Fibroblast of lung (primary cell): ENCODE measurements at regions not wholly inside any gene's neighbourhood (a gene's known extent, or its start where the extent isn't known, plus 50 kb on each side); places are given as distances from the start of the nearest gene placed in this dataset.

Experiments used
- CTCF ChIP-seq, 2 donors: IDR thresholded peaks in 1 of 2; conservative IDR thresholded peaks in 1 of 2; 1 replicate in 1 of 2; 2 replicates in 1 of 2; pipeline ENCODE4 v1.5.1; 2011 to 2012; ENCODE audit warnings: low read length in 2 of 2, control low read depth in 1 of 2, inconsistent platforms in 1 of 2, low read depth in 1 of 2, mild to moderate bottlenecking in 1 of 2
- EZH2 ChIP-seq: IDR thresholded peaks from 2 replicates; pipeline ENCODE4 v1.5.1; 2012; ENCODE audit warnings: low read length, control low read depth, mild to moderate bottlenecking; ENCODE audit errors: missing control alignments

DNA sequence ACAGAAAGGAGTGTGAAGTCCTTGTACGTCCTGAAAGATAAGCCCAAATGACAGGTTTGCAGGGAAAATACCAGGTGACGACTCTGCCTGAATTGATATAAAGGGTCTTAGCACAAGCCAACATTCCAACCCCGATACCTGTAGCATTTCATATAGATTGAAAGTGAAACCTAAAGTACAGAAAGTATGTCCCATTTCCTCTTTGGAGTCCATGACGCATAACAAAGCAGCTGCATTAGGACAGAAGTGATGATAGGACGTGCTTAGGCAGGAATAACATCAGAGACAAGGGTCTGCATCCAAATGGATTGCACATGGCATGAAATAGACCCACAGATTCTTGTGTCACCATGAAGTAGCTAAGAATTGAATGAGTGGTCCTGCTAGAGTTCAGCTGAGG lies 187.0 kb upstream of the ROBO1 start:
- TF ChIP-seq CTCF (conservative IDR thresholded peaks at IDR 0.05 in 1 of 2, IDR thresholded peaks at IDR 0.05 in 1 of 2; ENCODE audit: low read depth in 1 of 2, low read length in 2 of 2) = no peak
- TF ChIP-seq EZH2 = no peak
